OCI-LY7 (cell line): ENCODE measurements at regions not wholly inside any gene's neighbourhood (a gene's known extent, or its start where the extent isn't known, plus 50 kb on each side); places are given as distances from the start of the nearest gene placed in this dataset.

ENCODE experiments used
- BruUV-seq: library from RNA; stranded (reverse); fragments of 400-500 nt; replicated peaks from 2 replicates; lab custom pipeline; 2021; lab: Mats Ljungman, UMichigan
- CTCF ChIA-PET: fragments of 300-600 bp; sonication (Branson Sonifier 250); formaldehyde crosslinking; loops from one replicate; lab custom pipeline; 2022; ENCODE audit warnings: antibody characterized with exemption; ENCODE audit not compliant: unreplicated experiment; lab: Charles Lee
- POLR2A ChIA-PET: fragments of 300-600 bp; sonication (Branson Sonifier 250); formaldehyde crosslinking; loops from one replicate; lab custom pipeline; 2022; ENCODE audit warnings: antibody characterized with exemption; lab: Charles Lee
- DNase-seq: peaks from one replicate; pipeline ENCODE4 v3.0.0-alpha.2; 2015; ENCODE audit warnings: low spot score
- H2AFZ ChIP-seq: fragments of 200-600 bp; sonication (generic), shearing (Covaris generic); 2 replicates; pipeline ENCODE4 v1.6.1; 2014; ENCODE audit warnings: mild to moderate bottlenecking, antibody characterized with exemption, low read length, moderate library complexity
- H3K27ac ChIP-seq: fragments of 200-600 bp; sonication (generic); 2 replicates; pipeline ENCODE4 v1.5.1; 2014; ENCODE audit warnings: mixed run types, low read depth, mild to moderate bottlenecking, moderate library complexity, low read length, inconsistent platforms; ENCODE audit not compliant: poor library complexity, severe bottlenecking
- H3K36me3 ChIP-seq: fragments of 200-600 bp; sonication (generic); 2 replicates; pipeline ENCODE4 v1.6.1; 2014; ENCODE audit warnings: mild to moderate bottlenecking, antibody characterized with exemption, low read length, moderate library complexity, mixed read lengths; ENCODE audit not compliant: insufficient read depth
- H3K4me1 ChIP-seq: fragments of 200-600 bp; sonication (generic); 2 replicates; pipeline ENCODE4 v1.5.1; 2014; ENCODE audit warnings: mild to moderate bottlenecking, low read length; ENCODE audit not compliant: insufficient read depth, poor library complexity, severe bottlenecking
- H3K4me2 ChIP-seq: fragments of 200-600 bp; sonication (generic); 2 replicates; pipeline ENCODE4 v1.6.1; 2014; ENCODE audit warnings: mild to moderate bottlenecking, low read length
- H3K4me3 ChIP-seq: fragments of 200-600 bp; sonication (generic); 2 replicates; pipeline ENCODE4 v1.5.1; 2014; ENCODE audit warnings: mild to moderate bottlenecking, low read depth, low read length; ENCODE audit not compliant: poor library complexity, severe bottlenecking
- H3K79me2 ChIP-seq: fragments of 200-600 bp; sonication (generic); 2 replicates; pipeline ENCODE4 v1.6.1; 2016; ENCODE audit warnings: low read depth, mild to moderate bottlenecking, low read length, moderate library complexity, mixed read lengths; ENCODE audit not compliant: insufficient read depth
- H3K9me2 ChIP-seq: fragments of 200-600 bp; sonication (generic); 2 replicates; pipeline ENCODE4 v1.6.1; 2016; ENCODE audit warnings: mild to moderate bottlenecking, low read length, mixed read lengths; ENCODE audit not compliant: insufficient read depth
- H3K9me3 ChIP-seq: fragments of 200-600 bp; sonication (generic); 2 replicates; pipeline ENCODE4 v1.6.1; 2014; ENCODE audit warnings: mild to moderate bottlenecking, mixed run types, low read length, mixed read lengths
- H4K20me1 ChIP-seq: fragments of 200-600 bp; sonication (generic); 2 replicates; pipeline ENCODE4 v1.6.1; 2014; ENCODE audit warnings: mild to moderate bottlenecking, antibody characterized with exemption, low read length, moderate library complexity, mixed read lengths; ENCODE audit not compliant: insufficient read depth
- CTCF ChIP-seq: fragments of 200-600 bp; sonication (generic); conservative IDR thresholded peaks from 2 replicates; pipeline ENCODE4 v1.5.1; 2014; ENCODE audit warnings: mild to moderate bottlenecking, antibody characterized with exemption, low read length, moderate library complexity, mixed read lengths
- EZH2phosphoT487 ChIP-seq: fragments of 200-600 bp; sonication (generic); IDR thresholded peaks from 2 replicates; pipeline ENCODE4 v1.6.1; 2018; ENCODE audit warnings: low read depth, borderline replicate concordance, mild to moderate bottlenecking, mixed run types, antibody characterized with exemption, low read length, moderate library complexity, mixed read lengths
- intact Hi-C: fragments of 100-400 bp; cut with micrococcal nuclease; formaldehyde crosslinking; loops from one replicate; pipeline ENCODE4 v1.10.0; 2022; ENCODE audit not compliant: unreplicated experiment

GRCh38 chr20:53678315-53678989 is 84.8 kb upstream of the ZNF217 start:
- TF ChIP-seq CTCF = peak; percentile 59
- no peak for TF ChIP-seq EZH2phosphoT487
- intact Hi-C loops = no loop called here
- Histone ChIP-seq H3K4me2 (peak overlapping the region; percentile 19; the same call in 1 of the 2 replicates), H3K4me1 (peaks cover 35% of the 10 kb centered on the region), H4K20me1 (no peaks in the 10 kb centered on the region), H3K79me2 (no peaks in the 10 kb centered on the region), H2AFZ (peak overlapping the region; percentile 57; the same call in 1 of the 2 replicates), H3K27ac (no peak overlapping the region), H3K9me2 (no peaks in the 10 kb centered on the region), H3K36me3 (no peaks in the 10 kb centered on the region), H3K9me3 (no peaks in the 10 kb centered on the region), H3K4me3 (no peak overlapping the region)
- CTCF ChIA-PET = no interaction called here
- BruUV-seq = no TSS peak
- no peak for DNase-seq
- POLR2A ChIA-PET = interaction anchor here (0.8 to 1.7 kb wide), 3 partner anchors 9 to 17 kb away, joined by 3 to 12 read pairs (median 4); no protein-coding TSS in a partner anchor

- H3K9me2 ChIP-seq = no peaks in the 10 kb centered on the region
- DNase-seq = no peak
- no peaks in the 10 kb centered on the region for H3K9me3 ChIP-seq
- no peak overlapping the region for H3K4me3 ChIP-seq
- no peaks in the 10 kb centered on the region for H3K79me2 ChIP-seq
- ChIA-PET POLR2A (interaction anchor here (0.6 to 1.7 kb wide), 4 partner anchors 14 to 31 kb away, joined by 3 to 12 read pairs (median 4); no protein-coding TSS in a partner anchor), CTCF (no interaction called here)
- no peak overlapping the region for H3K27ac ChIP-seq
- peaks cover 34% of the 10 kb centered on the region for H3K4me1 ChIP-seq
- H2AFZ ChIP-seq = 0 out of 2 replicates have a peak overlapping the region, but pooled peaks have one; percentile 57
- H3K4me2 ChIP-seq = peak overlapping the region; percentile 19; the same call in 1 of the 2 replicates
- no peaks in the 10 kb centered on the region for H4K20me1 ChIP-seq
- intact Hi-C loops = no loop called here
- BruUV-seq = no TSS peak
- no peaks in the 10 kb centered on the region for H3K36me3 ChIP-seq
- TF ChIP-seq EZH2phosphoT487 (no peak), CTCF (no peak)
These were observed 84.0 kb upstream of the ZNF217 start for GRCh38 chr20:53677447-53678314.
